ENCODE measurements at regions not wholly inside any gene's neighbourhood (a gene's known extent, or its start where the extent isn't known, plus 50 kb on each side); places are given as distances from the start of the nearest gene placed in this dataset.

- DNase-seq (ENCODE audit: low spot score) (no peak), ATAC-seq (no peak)
Observed at GRCh38 chr2:185145316-185146121, 547.2 kb downstream of the ZNF804A start.

GRCh38 chr2:185147361-185147760 lies 549.0 kb downstream of the ZNF804A start:
- no peak for ATAC-seq
- no peak for DNase-seq (ENCODE audit: low spot score)

GRCh38 chr2:185152186-185152585 lies 553.9 kb downstream of the ZNF804A start:
- DNase-seq (ENCODE audit: low spot score) (no peak), ATAC-seq (no peak)

GRCh38 chr2:185161701-185162100 lies 563.4 kb downstream of the ZNF804A start:
- ATAC-seq (no peak), DNase-seq (ENCODE audit: low spot score) (no peak)

GRCh38 chr2:185174353-185174752 lies 564.3 kb upstream of the FSIP2 start:
- no peak for ATAC-seq
- no peak for DNase-seq (ENCODE audit: low spot score)

GRCh38 chr2:185179743-185180142 lies 558.9 kb upstream of the FSIP2 start:
- ATAC-seq (no peak), DNase-seq (ENCODE audit: low spot score) (no peak)

GRCh38 chr2:185181901-185182300 lies 556.7 kb upstream of the FSIP2 start:
- ATAC-seq = no peak
- DNase-seq (ENCODE audit: low spot score) = no peak

GRCh38 chr2:185185044-185185443 lies 553.6 kb upstream of the FSIP2 start:
- ATAC-seq (no peak), DNase-seq (ENCODE audit: low spot score) (no peak)

GRCh38 chr2:185187421-185187820 lies 551.2 kb upstream of the FSIP2 start:
- DNase-seq (ENCODE audit: low spot score) (no peak), ATAC-seq (no peak)

GRCh38 chr2:185188656-185189055 lies 549.9 kb upstream of the FSIP2 start:
- ATAC-seq (no peak), DNase-seq (ENCODE audit: low spot score) (no peak)

- DNase-seq (ENCODE audit: low spot score) = no peak
- ATAC-seq = no peak
Observed at GRCh38 chr2:185201063-185201462, 537.5 kb upstream of the FSIP2 start.

- no peak for ATAC-seq
- no peak for DNase-seq (ENCODE audit: low spot score)
Observed at GRCh38 chr2:185202381-185202780, 536.2 kb upstream of the FSIP2 start.

- no peak for ATAC-seq
- no peak for DNase-seq (ENCODE audit: low spot score)
Observed at GRCh38 chr2:185202945-185203528, 535.6 kb upstream of the FSIP2 start.

- ATAC-seq (no peak), DNase-seq (ENCODE audit: low spot score) (no peak)
Observed at GRCh38 chr2:185208261-185208660, 530.3 kb upstream of the FSIP2 start.

- DNase-seq (ENCODE audit: low spot score) (no peak), ATAC-seq (no peak)
Observed at GRCh38 chr2:185215497-185215896, 523.1 kb upstream of the FSIP2 start.

- no peak for DNase-seq (ENCODE audit: low spot score)
- ATAC-seq = no peak
Observed at GRCh38 chr2:185219981-185220380, 518.6 kb upstream of the FSIP2 start.

GRCh38 chr2:185222311-185222710 lies 516.3 kb upstream of the FSIP2 start:
- ATAC-seq (no peak), DNase-seq (ENCODE audit: low spot score) (no peak)

- ATAC-seq (no peak), DNase-seq (ENCODE audit: low spot score) (no peak)
Observed at GRCh38 chr2:185227391-185227790, 511.2 kb upstream of the FSIP2 start.

- ATAC-seq (no peak), DNase-seq (ENCODE audit: low spot score) (no peak)
Observed at GRCh38 chr2:185239491-185239890, 499.1 kb upstream of the FSIP2 start.

- no peak for ATAC-seq
- no peak for DNase-seq (ENCODE audit: low spot score)
Observed at GRCh38 chr2:185240796-185241195, 497.8 kb upstream of the FSIP2 start.

- DNase-seq (ENCODE audit: low spot score) = no peak
- no peak for ATAC-seq
Observed at GRCh38 chr2:185241556-185241955, 497.0 kb upstream of the FSIP2 start.

GRCh38 chr2:185242462-185242861 lies 496.1 kb upstream of the FSIP2 start:
- DNase-seq (ENCODE audit: low spot score) (no peak), ATAC-seq (no peak)

- DNase-seq (ENCODE audit: low spot score) (no peak), ATAC-seq (no peak)
Observed at GRCh38 chr2:185245216-185245615, 493.4 kb upstream of the FSIP2 start.
